Adrenal gland (tissue), 5 donors: ENCODE measurements at regions not wholly inside any gene's neighbourhood (a gene's known extent, or its start where the extent isn't known, plus 50 kb on each side); places are given as distances from the start of the nearest gene placed in this dataset.

ENCODE experiments used
- CTCF ChIP-seq, 6 experiments: fragments of 450-650 bp in 4 of 6; fragments of 200-600 bp in 2 of 6; sonication (generic) in 1 of 6; IDR thresholded peaks; 1 replicate in 5 of 6; 2 replicates in 1 of 6; pipeline versions ENCODE4 v1.5.1 to v1.8.0; 2016 to 2021; ENCODE audit warnings: antibody characterized with exemption in 6 of 6, mild to moderate bottlenecking in 2 of 6, moderate library complexity in 1 of 6
- POLR2A ChIP-seq, 2 donors: fragments of 450-650 bp; IDR thresholded peaks; one replicate each; pipeline ENCODE4 v1.6.1; 2017; ENCODE audit warnings: antibody characterized with exemption in 2 of 2, mild to moderate bottlenecking in 2 of 2, moderate library complexity in 1 of 2
- donor health status: DM: no; HTN: no; CAD: no.

DNA sequence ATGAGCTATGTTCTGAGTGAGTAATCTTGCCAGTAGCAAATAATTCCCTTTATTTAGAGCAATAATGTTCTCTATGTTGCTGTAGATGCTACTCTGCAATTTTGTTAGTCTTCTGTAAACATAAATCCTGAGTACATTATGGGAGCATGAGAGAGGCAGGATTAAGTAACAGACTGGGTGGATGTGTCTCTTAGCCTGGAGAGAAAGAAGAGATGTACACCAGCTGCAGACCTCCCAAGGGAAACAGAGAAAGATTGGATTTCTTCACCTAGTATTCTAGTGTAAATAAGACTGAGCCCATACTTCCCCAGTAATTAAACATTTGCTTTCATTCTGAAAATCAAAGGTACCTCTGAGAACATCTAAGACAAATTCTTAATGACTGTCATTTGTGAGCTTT is 564.0 kb downstream of the TRHDE start:
- TF ChIP-seq CTCF (IDR thresholded peaks at IDR 0.05) (no peak), POLR2A (IDR thresholded peaks at IDR 0.05) (no peak)
